ENCODE measurements at regions not wholly inside any gene's neighbourhood (a gene's known extent, or its start where the extent isn't known, plus 50 kb on each side); places are given as distances from the start of the nearest gene placed in this dataset.

DNA sequence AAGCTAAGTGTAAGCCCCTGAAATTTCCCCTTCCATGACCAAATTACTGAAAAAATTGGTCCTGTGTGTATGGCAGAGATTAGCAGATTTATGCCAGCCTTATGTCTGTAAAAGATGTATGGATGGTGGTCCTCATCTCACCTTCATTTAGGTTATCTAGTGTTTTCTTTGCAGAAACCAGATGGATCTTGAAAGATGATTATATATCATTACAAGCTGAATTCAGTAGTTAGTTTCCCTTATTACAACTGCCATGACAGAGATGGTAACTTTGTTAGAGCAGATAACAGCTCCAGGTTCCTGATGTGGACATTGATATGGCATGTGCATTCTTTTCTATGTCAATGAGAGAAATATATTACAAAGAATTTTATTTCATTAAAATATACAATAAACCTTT lies 1403.2 kb upstream of the CDH6 start:
- Histone ChIP-seq H3K9me3 (replicated peaks; ENCODE audit: control insufficient read depth, insufficient read depth, low read length) (peaks cover 4% of the 10 kb centered on the region), H3K9ac (replicated peaks; ENCODE audit: extremely low read depth, insufficient read depth, low read length) (no peak overlapping the region), H4K20me1 (replicated peaks; ENCODE audit: control insufficient read depth, extremely low read depth, insufficient read depth, low read length) (no peaks in the 10 kb centered on the region), H3K27ac (ENCODE audit: insufficient read depth, low read depth, low read length) (no peak overlapping the region), H2AFZ (ENCODE audit: low read depth, low read length) (no peak overlapping the region), H3K27me3 (ENCODE audit: control insufficient read depth in 2 of 2, insufficient read depth in 2 of 2, low read length in 2 of 2) (no peaks in the 10 kb centered on the region), H3K9me1 (replicated peaks; ENCODE audit: control insufficient read depth, extremely low read depth, insufficient read depth, low read length) (no peaks in the 10 kb centered on the region), H3K79me2 (ENCODE audit: control insufficient read depth, insufficient read depth, low read length) (no peaks in the 10 kb centered on the region), H3K4me3 (replicated peaks in 1 of 3; ENCODE audit: insufficient read depth in 1 of 3, low read depth in 1 of 3, low read length in 3 of 3) (no peak overlapping the region), H3K4me1 (ENCODE audit: control insufficient read depth, extremely low read depth, insufficient read depth, low read length) (no peaks in the 10 kb centered on the region), H3K36me3 (ENCODE audit: control insufficient read depth in 2 of 2, extremely low read depth in 1 of 2, insufficient read depth in 2 of 2, low read length in 2 of 2) (no peaks in the 10 kb centered on the region), H3K4me2 (ENCODE audit: insufficient read depth, low read length) (no peak overlapping the region)
- FAIRE-seq (no peak), DNase-seq (ENCODE audit: low read depth, low spot score) (no peak)
- POLR2A ChIA-PET: no interaction called here
- no TSS peak for BruUV-seq (replicated peaks)
- no peak for TF ChIP-seq MYC (IDR thresholded peaks at IDR 0.05; ENCODE audit: low read depth, low read length)
- no peak for TF ChIP-seq EZH2 (IDR thresholded peaks at IDR 0.05; ENCODE audit: borderline replicate concordance, low read depth, low read length, severe bottlenecking)
- TF ChIP-seq GATA2 (IDR thresholded peaks at IDR 0.05; ENCODE audit: insufficient read depth, insufficient read length, low read depth, low read length): no peak
- TF ChIP-seq FOS (IDR thresholded peaks at IDR 0.05; ENCODE audit: borderline replicate concordance, insufficient read depth, low read length): no peak
- no peak for TF ChIP-seq POLR2A (IDR thresholded peaks at IDR 0.05; ENCODE audit: low read depth, low read length)
- TF ChIP-seq, protein P1, sequence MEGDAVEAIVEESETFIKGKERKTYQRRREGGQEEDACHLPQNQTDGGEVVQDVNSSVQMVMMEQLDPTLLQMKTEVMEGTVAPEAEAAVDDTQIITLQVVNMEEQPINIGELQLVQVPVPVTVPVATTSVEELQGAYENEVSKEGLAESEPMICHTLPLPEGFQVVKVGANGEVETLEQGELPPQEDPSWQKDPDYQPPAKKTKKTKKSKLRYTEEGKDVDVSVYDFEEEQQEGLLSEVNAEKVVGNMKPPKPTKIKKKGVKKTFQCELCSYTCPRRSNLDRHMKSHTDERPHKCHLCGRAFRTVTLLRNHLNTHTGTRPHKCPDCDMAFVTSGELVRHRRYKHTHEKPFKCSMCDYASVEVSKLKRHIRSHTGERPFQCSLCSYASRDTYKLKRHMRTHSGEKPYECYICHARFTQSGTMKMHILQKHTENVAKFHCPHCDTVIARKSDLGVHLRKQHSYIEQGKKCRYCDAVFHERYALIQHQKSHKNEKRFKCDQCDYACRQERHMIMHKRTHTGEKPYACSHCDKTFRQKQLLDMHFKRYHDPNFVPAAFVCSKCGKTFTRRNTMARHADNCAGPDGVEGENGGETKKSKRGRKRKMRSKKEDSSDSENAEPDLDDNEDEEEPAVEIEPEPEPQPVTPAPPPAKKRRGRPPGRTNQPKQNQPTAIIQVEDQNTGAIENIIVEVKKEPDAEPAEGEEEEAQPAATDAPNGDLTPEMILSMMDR (IDR thresholded peaks at IDR 0.05; ENCODE audit: extremely low read depth in 1 of 2, insufficient read depth in 1 of 2, low read depth in 1 of 2, low read length in 2 of 2): no peak
- intact Hi-C loops (cut with micrococcal nuclease) (no loop called here), dilution Hi-C loops (cut with MboI; ENCODE audit: extremely low pct_ligation_motif_present, low sequenced_read_pairs) (no loop called here)
- CTCF ChIA-PET: no interaction called here

DNA sequence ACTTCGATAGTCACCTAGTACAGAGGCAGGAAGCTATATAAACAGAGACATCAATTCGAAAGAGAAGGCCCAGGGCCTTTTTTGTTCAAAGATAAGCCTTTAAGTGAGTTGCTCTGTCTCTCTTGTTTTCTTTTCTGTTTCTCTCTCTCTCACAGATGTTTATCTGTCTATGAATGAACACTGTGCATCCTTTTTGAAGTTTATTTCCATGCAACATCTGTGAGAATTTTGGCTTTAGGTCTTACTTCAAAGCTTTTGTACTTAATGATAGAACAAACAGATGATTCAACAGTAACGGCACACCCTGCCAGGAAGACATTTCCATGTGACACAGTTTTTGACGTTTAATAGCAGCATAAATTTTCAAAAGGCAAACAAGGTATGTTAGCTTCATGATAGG lies 1413.1 kb upstream of the CDH6 start:
- Histone ChIP-seq H3K27ac (ENCODE audit: insufficient read depth, low read depth, low read length) (no peak overlapping the region), H3K36me3 (ENCODE audit: control insufficient read depth in 2 of 2, extremely low read depth in 1 of 2, insufficient read depth in 2 of 2, low read length in 2 of 2) (no peaks in the 10 kb centered on the region), H3K4me3 (replicated peaks in 1 of 3; ENCODE audit: insufficient read depth in 1 of 3, low read depth in 1 of 3, low read length in 3 of 3) (no peak overlapping the region), H3K79me2 (ENCODE audit: control insufficient read depth, insufficient read depth, low read length) (no peaks in the 10 kb centered on the region), H2AFZ (ENCODE audit: low read depth, low read length) (no peak overlapping the region), H4K20me1 (replicated peaks; ENCODE audit: control insufficient read depth, extremely low read depth, insufficient read depth, low read length) (no peaks in the 10 kb centered on the region), H3K9me3 (replicated peaks; ENCODE audit: control insufficient read depth, insufficient read depth, low read length) (no peaks in the 10 kb centered on the region), H3K4me1 (ENCODE audit: control insufficient read depth, extremely low read depth, insufficient read depth, low read length) (no peaks in the 10 kb centered on the region), H3K9ac (replicated peaks; ENCODE audit: extremely low read depth, insufficient read depth, low read length) (no peak overlapping the region), H3K9me1 (replicated peaks; ENCODE audit: control insufficient read depth, extremely low read depth, insufficient read depth, low read length) (no peaks in the 10 kb centered on the region), H3K27me3 (ENCODE audit: control insufficient read depth in 2 of 2, insufficient read depth in 2 of 2, low read length in 2 of 2) (no peaks in the 10 kb centered on the region), H3K4me2 (ENCODE audit: insufficient read depth, low read length) (no peak overlapping the region)
- TF ChIP-seq EZH2 (IDR thresholded peaks at IDR 0.05; ENCODE audit: borderline replicate concordance, low read depth, low read length, severe bottlenecking) (no peak), POLR2A (IDR thresholded peaks at IDR 0.05; ENCODE audit: low read depth, low read length) (no peak), JUN (IDR thresholded peaks at IDR 0.05; ENCODE audit: borderline replicate concordance, insufficient read depth, insufficient read length, low read depth) (no peak), FOS (IDR thresholded peaks at IDR 0.05; ENCODE audit: borderline replicate concordance, insufficient read depth, low read length) (no peak), GATA2 (IDR thresholded peaks at IDR 0.05; ENCODE audit: insufficient read depth, insufficient read length, low read depth, low read length) (no peak), POLR2AphosphoS5 (IDR thresholded peaks at IDR 0.05; ENCODE audit: insufficient read depth, low read depth, low read length) (no peak), MYC (IDR thresholded peaks at IDR 0.05; ENCODE audit: low read depth, low read length) (no peak)
- TF ChIP-seq, protein P2, sequence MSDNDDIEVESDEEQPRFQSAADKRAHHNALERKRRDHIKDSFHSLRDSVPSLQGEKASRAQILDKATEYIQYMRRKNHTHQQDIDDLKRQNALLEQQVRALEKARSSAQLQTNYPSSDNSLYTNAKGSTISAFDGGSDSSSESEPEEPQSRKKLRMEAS (IDR thresholded peaks at IDR 0.05; ENCODE audit: insufficient read depth, insufficient read length): no peak
- TF ChIP-seq, protein P1 (IDR thresholded peaks at IDR 0.05; ENCODE audit: extremely low read depth in 1 of 2, insufficient read depth in 1 of 2, low read depth in 1 of 2, low read length in 2 of 2): no peak
- DNase-seq (ENCODE audit: low read depth, low spot score): no peak
- no TSS peak for BruUV-seq (replicated peaks)
- FAIRE-seq: no peak
- intact Hi-C loops (cut with micrococcal nuclease) (no loop called here), dilution Hi-C loops (cut with MboI; ENCODE audit: extremely low pct_ligation_motif_present, low sequenced_read_pairs) (no loop called here)
- CTCF ChIA-PET: no interaction called here
- POLR2A ChIA-PET: no interaction called here

All from endothelial cell of umbilical vein (primary cell).